ENCODE measurements at regions not wholly inside any gene's neighbourhood (a gene's known extent, or its start where the extent isn't known, plus 50 kb on each side); places are given as distances from the start of the nearest gene placed in this dataset.
"Not testable (repeated sequence)": the region's sequence is repeated elsewhere in the genome, so short reads cannot be mapped to it uniquely, and the experiment has no call there.

DNA sequence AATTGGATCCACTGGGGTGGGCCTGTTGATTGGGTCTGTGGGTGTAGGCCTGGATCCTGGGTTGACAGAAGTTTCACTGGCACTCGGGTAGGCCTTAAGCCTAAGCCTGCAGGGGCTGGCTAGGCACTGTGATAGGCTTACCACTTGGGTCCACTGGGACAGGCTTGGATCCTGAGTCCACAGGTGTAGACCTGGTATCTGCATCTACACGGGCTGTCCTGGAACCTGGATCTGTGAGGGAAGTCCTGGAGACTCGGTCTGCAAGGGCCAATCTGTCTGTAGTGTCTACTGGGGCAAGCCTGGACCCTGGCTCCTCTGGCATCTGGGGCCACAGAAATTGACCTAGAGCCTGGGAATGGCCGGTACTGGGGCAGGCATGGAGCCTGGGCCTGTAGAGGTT is 219.0 kb upstream of the NRG3 start:
- H3K9me2 ChIP-seq (ENCODE audit: insufficient read depth, low read length) = no peaks in the 10 kb centered on the region
- H3K4me3 ChIP-seq (ENCODE audit: low read depth, low read length, poor library complexity, severe bottlenecking) = no peak overlapping the region
- no peaks in the 10 kb centered on the region for H3K36me3 ChIP-seq (ENCODE audit: insufficient read depth, low read length)
- no peak overlapping the region for H2AFZ ChIP-seq (ENCODE audit: low read length)
- H4K20me1 ChIP-seq (ENCODE audit: insufficient read depth, low read length) = no peaks in the 10 kb centered on the region
- no peaks in the 10 kb centered on the region for H3K4me1 ChIP-seq (ENCODE audit: insufficient read depth, low read length, poor library complexity, severe bottlenecking)
- H3K9me3 ChIP-seq (ENCODE audit: low read length) = no peaks in the 10 kb centered on the region; the same call in 1 of the 2 replicates
- POLR2A ChIA-PET = no interaction called here
- no peak overlapping the region for H3K4me2 ChIP-seq (ENCODE audit: low read length)
- no peak overlapping the region for H3K27ac ChIP-seq (ENCODE audit: low read depth, low read length, poor library complexity, severe bottlenecking)
- no peak for TF ChIP-seq EZH2phosphoT487 (IDR thresholded peaks at IDR 0.05; ENCODE audit: borderline replicate concordance, low read depth, low read length)
- TF ChIP-seq, protein P1, sequence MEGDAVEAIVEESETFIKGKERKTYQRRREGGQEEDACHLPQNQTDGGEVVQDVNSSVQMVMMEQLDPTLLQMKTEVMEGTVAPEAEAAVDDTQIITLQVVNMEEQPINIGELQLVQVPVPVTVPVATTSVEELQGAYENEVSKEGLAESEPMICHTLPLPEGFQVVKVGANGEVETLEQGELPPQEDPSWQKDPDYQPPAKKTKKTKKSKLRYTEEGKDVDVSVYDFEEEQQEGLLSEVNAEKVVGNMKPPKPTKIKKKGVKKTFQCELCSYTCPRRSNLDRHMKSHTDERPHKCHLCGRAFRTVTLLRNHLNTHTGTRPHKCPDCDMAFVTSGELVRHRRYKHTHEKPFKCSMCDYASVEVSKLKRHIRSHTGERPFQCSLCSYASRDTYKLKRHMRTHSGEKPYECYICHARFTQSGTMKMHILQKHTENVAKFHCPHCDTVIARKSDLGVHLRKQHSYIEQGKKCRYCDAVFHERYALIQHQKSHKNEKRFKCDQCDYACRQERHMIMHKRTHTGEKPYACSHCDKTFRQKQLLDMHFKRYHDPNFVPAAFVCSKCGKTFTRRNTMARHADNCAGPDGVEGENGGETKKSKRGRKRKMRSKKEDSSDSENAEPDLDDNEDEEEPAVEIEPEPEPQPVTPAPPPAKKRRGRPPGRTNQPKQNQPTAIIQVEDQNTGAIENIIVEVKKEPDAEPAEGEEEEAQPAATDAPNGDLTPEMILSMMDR (conservative IDR thresholded peaks at IDR 0.05; ENCODE audit: low read length) = no peak
- H3K79me2 ChIP-seq (ENCODE audit: insufficient read depth, low read depth, low read length) = no peaks in the 10 kb centered on the region
- no TSS peak for BruUV-seq (replicated peaks)
- intact Hi-C loops (cut with micrococcal nuclease; ENCODE audit: unreplicated experiment) = no loop called here
- CTCF ChIA-PET (ENCODE audit: unreplicated experiment) = no interaction called here
- DNase-seq (ENCODE audit: low spot score) = no peak

DNA sequence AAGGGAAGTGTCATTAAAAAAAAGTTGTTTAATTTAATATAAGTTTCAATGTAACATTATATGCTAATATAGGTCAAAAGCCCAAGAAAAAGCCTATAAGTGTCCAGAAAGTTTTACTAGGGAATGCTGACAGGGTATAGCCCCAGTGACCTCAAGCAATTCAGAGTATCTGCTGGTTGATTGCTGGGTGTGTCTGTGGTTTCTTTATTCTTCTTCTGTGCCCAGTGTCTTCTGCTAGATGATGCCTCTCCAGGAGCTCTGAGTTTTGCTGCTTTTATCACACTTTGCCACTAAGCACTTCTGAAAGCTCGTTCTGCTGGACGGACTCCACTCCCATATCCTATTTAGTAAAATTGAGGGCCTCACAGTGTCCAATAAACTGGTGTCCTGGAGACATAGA is 212.2 kb upstream of the NRG3 start:
- Histone ChIP-seq H3K4me1 (ENCODE audit: insufficient read depth, low read length, poor library complexity, severe bottlenecking) (no peaks in the 10 kb centered on the region), H3K4me3 (ENCODE audit: low read depth, low read length, poor library complexity, severe bottlenecking) (no peak overlapping the region), H4K20me1 (ENCODE audit: insufficient read depth, low read length) (no peaks in the 10 kb centered on the region), H3K79me2 (ENCODE audit: insufficient read depth, low read depth, low read length) (no peaks in the 10 kb centered on the region), H3K9me3 (ENCODE audit: low read length) (no peaks in the 10 kb centered on the region), H3K9me2 (ENCODE audit: insufficient read depth, low read length) (no peaks in the 10 kb centered on the region), H2AFZ (ENCODE audit: low read length) (no peak overlapping the region), H3K27ac (ENCODE audit: low read depth, low read length, poor library complexity, severe bottlenecking) (no peak overlapping the region), H3K4me2 (ENCODE audit: low read length) (no peak overlapping the region), H3K36me3 (ENCODE audit: insufficient read depth, low read length) (no peaks in the 10 kb centered on the region)
- TF ChIP-seq EZH2phosphoT487 (IDR thresholded peaks at IDR 0.05; ENCODE audit: borderline replicate concordance, low read depth, low read length) = no peak
- TF ChIP-seq, protein P1 (conservative IDR thresholded peaks at IDR 0.05; ENCODE audit: low read length) = no peak
- no TSS peak for BruUV-seq (replicated peaks)
- no peak for DNase-seq (ENCODE audit: low spot score)
- CTCF ChIA-PET (ENCODE audit: unreplicated experiment) = no interaction called here
- POLR2A ChIA-PET = interaction anchor here (1.2 kb wide), 1 partner anchor 12 kb away, joined by 4 read pairs; no protein-coding TSS in a partner anchor
- intact Hi-C loops (cut with micrococcal nuclease; ENCODE audit: unreplicated experiment) = no loop called here

DNA sequence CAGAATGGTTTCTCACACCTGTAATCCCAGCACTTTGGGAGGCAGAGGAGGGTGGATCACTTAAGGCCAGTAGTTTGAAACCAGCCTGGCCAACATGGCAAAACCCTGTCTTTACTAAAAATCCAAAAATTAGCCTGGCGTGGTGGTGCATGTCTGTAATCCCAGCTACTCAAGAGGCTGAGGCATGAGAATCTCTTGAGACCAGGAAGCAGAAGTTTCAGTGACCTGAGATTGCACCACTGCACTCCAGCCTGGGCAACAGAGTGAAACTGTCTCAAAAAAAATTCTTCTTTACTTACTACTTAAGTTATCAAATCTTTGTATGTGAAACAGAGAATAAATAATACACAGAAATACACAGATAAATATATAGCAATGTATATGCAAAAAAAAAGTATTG is 210.2 kb upstream of the NRG3 start:
- H3K9me2 ChIP-seq (ENCODE audit: insufficient read depth, low read length); DNase-seq (ENCODE audit: low spot score); H3K79me2 ChIP-seq (ENCODE audit: insufficient read depth, low read depth, low read length); H3K4me2 ChIP-seq (ENCODE audit: low read length); H3K36me3 ChIP-seq (ENCODE audit: insufficient read depth, low read length); BruUV-seq (replicated peaks); H2AFZ ChIP-seq (ENCODE audit: low read length); H4K20me1 ChIP-seq (ENCODE audit: insufficient read depth, low read length); intact Hi-C loops (cut with micrococcal nuclease; ENCODE audit: unreplicated experiment); H3K4me1 ChIP-seq (ENCODE audit: insufficient read depth, low read length, poor library complexity, severe bottlenecking); H3K27ac ChIP-seq (ENCODE audit: low read depth, low read length, poor library complexity, severe bottlenecking); H3K9me3 ChIP-seq (ENCODE audit: low read length); H3K4me3 ChIP-seq (ENCODE audit: low read depth, low read length, poor library complexity, severe bottlenecking); POLR2A ChIA-PET; CTCF ChIA-PET (ENCODE audit: unreplicated experiment): not testable (repeated sequence)

Data from OCI-LY7 (cell line).